Testis (tissue), 2 donors: ENCODE measurements at regions not wholly inside any gene's neighbourhood (a gene's known extent, or its start where the extent isn't known, plus 50 kb on each side); places are given as distances from the start of the nearest gene placed in this dataset.

Experiments
- CTCF ChIP-seq, 3 experiments: fragments of 450-650 bp in 2 of 3; fragments of 200-600 bp in 1 of 3; sonication (generic) in 1 of 3; IDR thresholded peaks; one replicate each; pipeline ENCODE4 v1.5.1; 2016 to 2019; ENCODE audit warnings: antibody characterized with exemption in 3 of 3, mild to moderate bottlenecking in 2 of 3, moderate library complexity in 1 of 3
- POLR2A ChIP-seq: fragments of 450-650 bp; IDR thresholded peaks from one replicate; pipeline ENCODE4 v1.6.1; 2017; ENCODE audit warnings: antibody characterized with exemption, mild to moderate bottlenecking, moderate library complexity

DNA sequence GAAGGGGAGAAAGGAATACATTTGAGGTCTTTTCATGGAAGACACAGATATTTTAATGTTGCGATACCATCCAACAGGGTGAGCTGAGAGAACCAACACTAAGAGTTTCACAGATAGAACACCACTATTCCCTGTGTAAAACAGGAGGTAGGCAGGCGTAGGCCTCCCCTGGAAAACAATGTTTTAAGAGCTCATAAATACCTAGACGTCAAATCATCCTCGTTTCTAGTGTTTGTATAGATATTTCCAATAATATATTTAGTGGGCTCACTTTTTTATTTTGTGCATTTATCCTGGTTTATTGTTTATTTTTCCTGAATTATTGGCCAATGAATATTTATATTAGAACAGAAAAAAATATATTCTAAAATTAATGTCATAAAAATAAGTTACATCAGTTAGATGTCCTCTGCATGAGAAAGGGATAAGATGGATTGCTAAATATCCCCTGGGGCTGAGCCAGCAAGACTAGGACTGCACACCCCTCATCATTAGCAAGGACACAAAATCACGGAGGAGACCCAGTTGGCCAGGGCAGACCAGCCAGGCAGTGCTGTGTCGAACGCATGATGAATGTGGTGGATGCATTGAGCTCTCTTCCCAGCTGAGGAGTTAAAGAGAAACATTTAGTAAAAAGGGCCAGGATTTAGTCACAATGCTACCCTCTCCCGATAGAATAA is 380.5 kb downstream of the C6orf118 start:
- no peak for TF ChIP-seq CTCF (IDR thresholded peaks at IDR 0.05)
- no peak for TF ChIP-seq POLR2A
